HG03571 (cell line): ENCODE measurements at regions not wholly inside any gene's neighbourhood (a gene's known extent, or its start where the extent isn't known, plus 50 kb on each side); places are given as distances from the start of the nearest gene placed in this dataset.
A peak's percentile ranks its signal among the peaks of the same experiment; 100 is the strongest.

ENCODE experiments used
- ATAC-seq: cut with Tn5 transposase; IDR thresholded peaks from one replicate; pipeline ENCODE4 v1.9.1; 2021; ENCODE audit not compliant: unreplicated experiment

DNA sequence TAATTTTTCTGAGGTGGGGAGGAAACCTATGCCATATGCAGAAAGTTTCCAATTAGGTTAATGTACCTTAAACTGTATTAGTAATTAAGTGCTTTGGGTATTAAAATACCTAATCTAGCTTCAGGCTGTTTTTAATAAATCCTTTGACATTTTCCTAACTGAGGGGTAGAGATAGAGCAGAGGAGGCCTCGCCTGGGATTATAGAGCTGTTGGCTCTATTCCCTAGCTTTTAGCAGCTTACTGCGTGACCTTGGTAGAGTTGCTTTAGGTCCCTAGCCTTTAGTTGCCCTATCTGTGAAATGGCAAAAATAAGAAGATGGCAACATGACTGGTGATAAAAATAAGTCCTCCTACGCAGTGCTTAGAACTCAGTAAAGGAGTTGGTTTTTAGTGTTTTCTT lies 621.0 kb downstream of the LMO4 start:
- no peak for ATAC-seq

DNA sequence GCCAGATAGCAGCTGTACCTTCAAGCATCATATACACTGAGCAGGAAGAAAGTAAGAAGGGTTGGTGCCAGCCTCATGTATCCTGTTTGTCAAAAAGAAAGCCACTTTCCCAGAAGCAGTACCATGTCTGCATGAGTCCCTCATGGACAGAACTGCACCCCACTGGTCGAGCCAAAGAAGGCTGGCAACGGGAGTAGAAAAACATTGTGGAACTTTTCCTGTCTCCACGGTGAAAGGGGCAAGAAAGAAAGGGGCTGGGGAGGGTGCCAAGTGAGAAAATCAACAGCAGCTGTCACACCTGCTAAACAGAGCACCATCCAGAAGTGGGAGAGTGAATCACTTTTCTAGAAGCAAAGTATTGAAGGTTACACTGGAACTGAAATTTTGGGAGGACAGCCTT lies 621.7 kb downstream of the LMO4 start:
- no peak for ATAC-seq

DNA sequence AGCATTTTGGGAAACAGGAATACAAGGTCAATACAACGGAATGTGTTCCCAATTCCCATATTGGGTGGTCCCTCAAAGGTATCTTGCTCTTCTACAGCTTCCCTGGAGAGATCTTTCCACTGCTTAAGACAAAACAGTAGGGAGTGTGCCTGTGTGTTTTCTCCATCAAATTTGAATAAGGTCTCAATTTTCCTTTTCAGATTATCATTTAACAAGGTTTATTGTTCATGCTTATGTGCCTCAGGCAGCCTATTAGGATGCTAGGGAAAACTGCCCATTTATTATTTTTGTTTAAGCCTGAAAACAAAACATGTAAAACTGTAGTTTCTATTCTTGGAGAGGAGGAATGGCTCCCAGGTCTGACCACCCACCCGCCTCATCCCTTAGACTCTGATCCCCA lies 622.7 kb downstream of the LMO4 start:
- no peak for ATAC-seq

DNA sequence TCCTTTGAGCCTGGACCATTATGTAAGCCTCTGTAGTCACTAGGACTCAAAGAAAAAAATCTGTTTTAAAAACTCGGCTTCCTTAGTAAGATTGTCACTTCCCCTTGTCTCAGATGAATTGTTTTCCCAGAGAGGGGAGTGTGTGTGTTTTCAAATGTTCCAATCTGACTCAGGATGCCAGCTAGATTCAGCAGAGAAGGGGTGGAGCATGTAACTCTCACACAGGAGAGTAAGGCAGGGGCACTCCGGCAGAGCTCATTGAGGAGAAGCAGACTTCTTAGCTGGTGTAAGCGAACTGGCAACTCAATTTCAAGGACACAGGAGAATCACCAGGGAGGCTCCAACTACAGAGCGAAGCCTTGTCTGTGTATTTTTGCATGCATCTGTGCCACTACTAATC lies 623.2 kb downstream of the LMO4 start:
- ATAC-seq = no peak

DNA sequence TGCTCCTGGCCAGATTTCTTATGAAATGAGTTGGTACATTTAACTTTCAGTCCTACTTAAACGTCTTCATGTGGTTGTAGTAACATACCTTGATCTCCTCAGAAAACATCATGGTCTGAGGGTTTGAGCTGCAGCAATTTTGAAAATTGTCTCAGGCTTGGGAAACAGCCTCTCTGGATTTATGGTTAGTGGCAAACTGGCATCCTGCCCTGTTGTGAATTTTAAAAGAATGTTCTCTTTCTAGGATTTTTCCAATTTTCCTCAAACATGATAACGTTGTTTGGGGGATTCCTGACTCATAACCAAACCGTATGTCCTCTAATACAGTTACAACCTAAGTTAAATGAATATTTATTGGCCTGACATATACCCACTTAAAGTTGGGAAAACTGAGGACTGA lies 624.4 kb downstream of the LMO4 start:
- no peak for ATAC-seq

DNA sequence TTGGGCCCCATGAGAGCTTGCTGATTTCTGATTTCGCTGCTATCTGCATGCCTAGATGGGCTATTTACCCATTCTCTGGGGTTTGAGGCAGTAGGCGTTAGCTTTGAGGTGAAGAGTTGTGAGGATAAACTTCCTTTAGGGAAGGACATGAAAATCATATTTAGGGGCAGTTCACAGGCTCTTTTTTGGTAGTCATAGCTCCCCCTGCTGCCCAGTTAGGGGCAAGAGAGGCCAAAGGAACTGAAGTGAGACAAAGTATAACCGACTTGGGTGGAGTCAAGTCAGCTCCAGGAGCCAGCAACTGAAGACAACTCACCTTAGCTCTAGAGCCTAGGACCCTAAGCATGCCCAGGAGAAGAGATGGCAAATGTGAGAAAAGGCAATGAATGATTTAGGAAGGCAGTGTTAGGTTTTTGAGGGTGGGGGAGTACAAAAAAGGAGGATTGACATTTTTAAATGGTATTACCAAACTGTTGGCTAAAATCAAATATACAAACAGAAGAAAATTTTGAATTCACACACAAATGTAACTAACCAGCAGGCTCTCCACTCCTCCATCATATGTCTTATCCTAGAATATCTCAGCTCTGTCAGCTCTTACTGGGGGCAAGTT lies 625.2 kb downstream of the LMO4 start:
- peak; percentile 82 for ATAC-seq

DNA sequence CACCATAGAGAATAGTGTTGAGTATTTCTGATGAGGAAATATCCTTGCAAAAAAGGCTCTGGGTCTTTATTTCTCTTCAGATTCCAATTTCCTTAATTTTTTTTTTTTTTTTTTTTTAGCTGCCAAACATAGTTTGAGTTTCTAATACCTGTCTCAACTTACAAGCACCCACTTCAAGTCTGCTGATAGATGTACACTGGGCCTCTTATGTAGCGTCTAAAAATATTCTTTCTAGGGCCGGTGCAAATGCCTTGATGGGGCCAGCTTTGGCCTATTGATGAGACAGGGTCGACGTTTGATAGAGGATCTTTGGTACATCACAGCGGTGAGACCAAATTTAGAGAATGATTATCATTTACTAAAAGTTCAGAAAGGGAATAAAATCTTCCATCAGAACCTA lies 626.4 kb downstream of the LMO4 start:
- no peak for ATAC-seq

DNA sequence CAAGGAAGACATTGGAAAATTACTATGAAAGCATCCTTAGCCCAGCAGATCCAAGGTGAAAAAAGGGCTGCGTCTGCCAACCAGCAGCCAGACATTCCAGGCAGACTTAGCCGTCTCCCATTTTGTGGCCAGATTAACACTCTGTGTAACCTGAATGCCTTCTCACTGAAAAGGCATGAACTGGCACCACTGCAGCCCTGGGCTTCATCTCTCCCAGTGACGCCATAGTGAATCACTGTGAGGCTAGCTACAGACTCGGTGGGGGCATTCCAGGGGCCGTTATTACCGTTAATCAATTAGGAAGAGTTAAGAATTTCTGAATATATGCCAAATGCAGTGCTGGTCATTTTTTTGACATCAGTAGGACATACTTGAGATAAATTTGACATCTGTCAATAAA lies 627.4 kb downstream of the LMO4 start:
- ATAC-seq = no peak

DNA sequence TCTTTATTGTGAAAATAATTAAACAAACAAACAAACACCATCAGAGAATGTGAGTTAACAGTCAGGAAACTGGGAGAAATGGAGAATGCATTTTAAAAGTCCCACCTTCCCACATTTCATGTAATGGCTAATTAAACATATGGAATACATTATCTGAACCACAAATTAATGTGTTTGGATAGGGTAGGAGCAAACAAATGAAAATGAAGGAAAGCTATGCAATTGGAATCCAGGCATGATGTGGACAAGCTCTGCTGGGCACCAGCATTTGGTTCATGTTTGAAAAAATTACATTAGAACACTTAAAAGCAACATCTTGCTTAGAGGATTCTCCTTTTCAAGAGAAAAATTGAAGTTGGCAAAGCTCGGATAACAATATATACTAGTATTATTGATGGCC lies 628.1 kb downstream of the LMO4 start:
- ATAC-seq = no peak

DNA sequence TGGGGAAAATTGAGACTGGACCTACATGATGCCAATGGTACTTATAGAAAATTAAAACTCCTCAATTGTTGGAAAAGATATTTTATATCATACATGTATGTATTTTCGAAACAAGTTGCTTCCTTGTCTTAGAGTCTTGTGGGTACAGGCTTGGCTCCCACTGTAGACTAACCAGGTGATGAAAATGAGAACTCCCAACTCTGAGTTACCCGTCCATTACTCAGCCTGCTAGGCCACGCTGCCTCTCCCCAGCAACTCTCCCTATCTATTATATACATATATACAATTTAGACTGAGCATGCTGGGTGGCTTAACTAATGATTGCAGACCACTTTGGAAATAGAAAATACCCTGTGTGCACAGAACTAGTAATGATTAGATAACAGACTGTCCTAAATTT lies 628.7 kb downstream of the LMO4 start:
- no peak for ATAC-seq

DNA sequence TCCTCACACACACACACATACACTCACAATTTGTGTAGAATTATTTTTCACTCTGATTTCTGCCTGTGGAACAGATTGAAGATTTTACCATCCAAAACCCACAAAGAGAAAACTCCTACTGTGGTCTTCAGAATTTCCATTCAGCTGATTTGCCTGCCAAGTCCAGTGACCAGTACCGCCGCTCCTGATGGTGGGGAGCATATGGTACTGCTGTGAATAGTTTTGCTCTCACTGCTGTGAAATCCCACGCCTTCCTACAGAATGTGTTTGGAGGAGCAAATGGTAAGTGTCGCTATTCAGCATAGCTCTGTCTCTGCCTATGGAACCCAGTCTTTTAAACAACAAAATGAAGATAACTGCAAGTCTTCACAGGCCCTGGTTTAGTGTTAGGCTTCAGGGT lies 629.5 kb downstream of the LMO4 start:
- ATAC-seq = no peak

DNA sequence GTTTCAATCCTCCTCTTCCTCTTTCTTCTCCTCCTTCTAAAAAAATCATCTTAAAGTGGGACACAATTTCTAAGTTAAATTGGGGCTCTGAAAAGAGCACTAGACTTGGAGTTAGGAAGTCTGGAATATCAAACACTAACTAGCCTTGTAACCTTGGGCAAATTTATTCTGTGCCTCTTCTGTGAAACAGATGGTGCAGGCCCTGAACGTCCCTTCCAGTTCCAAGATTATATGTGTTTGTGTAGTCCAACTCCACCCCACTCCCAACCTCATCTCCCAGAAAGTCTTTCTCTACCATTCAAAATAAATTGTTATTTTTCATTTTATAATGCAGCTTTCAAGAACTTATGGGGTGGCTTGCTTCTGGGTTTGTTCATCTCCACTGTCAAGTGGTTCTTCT lies 630.0 kb downstream of the LMO4 start:
- ATAC-seq = no peak

DNA sequence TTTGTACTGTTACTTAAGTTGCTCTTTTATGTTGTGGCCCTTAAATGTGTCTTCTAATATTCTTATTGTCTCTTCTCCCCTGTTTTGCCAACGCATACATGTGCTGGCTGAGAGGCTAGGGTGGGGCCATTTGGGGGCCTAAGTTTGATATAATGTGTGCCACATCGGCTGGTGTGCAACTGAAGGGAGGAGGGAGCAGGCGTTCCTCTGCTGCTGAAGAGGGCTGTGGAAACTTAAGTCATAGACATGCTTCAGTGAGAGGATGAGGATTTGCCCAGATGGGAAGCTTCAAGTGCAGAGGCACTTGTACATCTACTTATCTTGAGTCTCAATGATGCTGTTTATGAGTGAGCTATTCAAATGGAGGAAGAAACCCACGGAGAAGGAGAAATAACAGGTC lies 630.6 kb downstream of the LMO4 start:
- ATAC-seq = no peak

DNA sequence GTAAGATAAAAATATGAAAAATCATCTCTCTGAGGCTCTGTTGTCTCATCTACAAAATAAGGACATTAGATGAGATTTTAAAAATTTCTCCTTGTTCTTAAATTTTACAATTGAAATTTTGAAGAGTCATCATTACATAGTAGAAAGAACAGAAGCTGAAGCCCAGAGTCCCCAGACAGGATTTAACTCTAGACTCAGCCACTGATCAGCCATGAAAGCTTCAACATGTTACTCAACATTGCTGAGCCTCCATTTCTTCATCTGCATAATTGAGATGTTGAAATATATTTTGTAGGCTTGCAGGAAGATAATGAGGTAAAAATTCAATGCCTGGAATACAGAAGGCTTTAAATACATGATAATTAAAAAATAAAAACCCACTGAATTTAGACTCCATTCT lies 633.3 kb downstream of the LMO4 start:
- no peak for ATAC-seq

DNA sequence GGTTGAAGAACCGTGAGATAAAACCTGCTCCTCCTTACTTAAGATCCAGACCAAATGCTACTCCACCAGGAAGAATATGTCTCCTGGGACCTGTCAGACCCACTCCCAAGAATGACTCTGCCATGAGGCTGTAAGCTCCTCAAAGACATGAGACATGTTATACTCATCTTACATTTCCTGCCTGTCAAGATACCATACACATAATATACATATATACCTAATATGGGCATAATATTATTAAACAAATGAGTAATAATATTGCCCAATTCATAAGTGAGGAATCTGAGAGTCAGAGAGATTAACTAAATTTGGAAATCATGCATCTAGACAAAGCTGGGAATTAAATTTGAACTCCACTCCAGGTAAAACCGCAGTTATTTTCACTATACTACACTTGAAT lies 634.9 kb downstream of the LMO4 start:
- no peak for ATAC-seq

DNA sequence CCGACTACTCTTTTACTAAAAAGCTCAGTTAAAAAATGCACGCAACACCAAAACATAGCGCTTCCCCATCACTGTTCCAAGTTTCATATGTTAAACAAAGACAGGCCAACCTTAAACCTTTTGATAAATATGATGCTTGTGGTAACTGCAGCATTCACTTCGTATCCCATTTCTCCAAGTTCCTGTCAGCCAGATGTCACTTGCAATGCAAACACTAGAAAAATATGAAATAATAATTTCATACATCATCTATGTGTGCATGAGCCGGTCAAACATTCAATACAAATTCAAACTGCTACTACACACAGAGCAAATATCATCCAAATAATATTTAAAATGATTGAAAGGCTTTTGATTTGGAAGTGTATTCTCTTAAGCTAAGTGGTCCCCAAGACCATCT lies 636.5 kb downstream of the LMO4 start:
- ATAC-seq = no peak

DNA sequence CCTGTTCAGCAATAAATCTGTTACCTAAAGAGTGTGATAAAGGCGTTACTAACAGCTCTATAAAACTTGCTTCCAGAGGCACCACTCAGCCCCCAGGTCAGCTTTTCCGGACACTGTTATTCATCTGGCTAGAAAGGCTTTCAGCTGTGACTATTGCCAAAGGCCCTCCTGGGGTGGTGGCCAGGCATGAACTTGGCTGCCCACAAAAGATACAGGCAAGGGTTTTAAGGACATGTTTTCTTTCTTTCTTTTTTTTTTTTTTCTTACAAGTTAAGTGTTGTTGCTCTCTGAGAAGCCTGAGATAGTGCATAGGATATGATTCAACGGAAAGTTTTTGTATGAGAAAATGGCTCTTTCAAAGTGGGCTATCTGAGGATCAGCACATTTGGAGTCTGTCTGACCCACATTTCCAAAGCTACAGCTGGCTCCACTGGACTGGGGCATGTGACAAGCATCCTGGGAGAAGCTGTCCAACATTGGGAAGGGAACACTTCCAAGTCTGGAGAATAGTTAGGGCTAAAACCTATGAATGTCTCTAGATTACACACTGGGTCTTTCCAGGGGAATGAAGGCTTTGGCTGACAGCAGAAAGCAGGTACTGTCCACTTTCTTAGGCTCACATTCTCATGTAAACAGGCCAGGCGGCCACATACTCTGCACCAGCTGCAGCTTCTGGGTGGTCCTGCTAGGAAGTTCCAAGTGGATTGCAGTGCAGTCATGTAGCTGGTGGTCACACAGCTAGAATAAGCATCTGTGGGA lies 639.7 kb downstream of the LMO4 start:
- ATAC-seq = no peak

DNA sequence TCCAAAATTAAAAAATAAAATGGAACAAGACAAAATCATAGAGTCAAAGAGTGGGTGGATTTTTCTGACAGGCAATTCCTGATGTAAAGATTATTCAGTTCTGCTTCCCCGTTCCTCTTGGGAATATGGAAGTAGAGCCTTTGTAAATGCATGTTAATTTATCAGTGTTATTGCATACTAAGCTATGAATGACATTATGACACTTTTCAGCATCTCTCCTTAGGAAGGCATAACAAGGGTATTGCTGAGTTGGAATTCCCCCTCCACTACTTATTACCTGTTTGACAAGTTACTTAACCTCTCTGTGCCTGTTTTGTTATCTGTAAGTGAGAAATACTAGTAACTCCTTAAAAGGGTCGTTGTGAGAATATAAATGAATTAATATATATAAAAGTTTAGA lies 640.4 kb downstream of the LMO4 start:
- no peak for ATAC-seq

DNA sequence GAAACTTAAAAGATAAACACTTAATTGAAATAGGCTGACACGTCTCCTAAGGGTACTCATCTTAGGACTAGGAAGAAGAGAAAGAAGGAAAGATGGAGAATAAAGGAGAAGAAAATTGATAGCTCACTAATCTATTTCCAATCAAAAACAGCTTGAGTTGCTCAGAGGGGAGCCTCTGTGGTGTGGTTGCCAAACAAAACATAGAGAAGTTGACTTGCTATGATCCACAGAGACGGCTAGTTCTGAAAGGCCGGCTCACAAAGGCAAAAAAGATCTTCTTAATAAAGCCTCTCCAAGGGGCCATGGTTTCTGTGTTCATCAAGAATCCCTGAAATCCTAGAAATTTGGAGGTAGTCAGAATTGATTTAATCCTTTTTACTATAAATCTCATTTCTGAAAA lies 644.1 kb downstream of the LMO4 start:
- ATAC-seq = no peak

DNA sequence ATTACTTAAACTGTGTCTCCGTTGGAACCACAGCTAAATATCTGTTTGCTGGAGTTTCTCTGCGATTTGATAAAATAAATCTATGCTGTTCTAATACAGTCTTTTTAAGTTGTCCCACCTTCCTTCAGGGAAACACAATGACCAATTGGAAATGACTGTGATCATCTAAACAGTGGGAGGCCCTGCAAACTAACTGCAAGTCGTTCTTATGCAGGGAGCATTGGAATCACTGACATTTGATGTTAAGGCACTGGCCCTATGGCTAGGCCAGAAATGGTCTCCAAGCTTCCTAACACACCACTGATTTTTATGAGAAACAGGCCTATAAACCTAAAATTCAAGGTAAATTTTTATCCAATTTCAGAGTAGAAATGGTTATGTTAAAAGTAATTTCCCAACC lies 645.2 kb downstream of the LMO4 start:
- ATAC-seq = no peak

DNA sequence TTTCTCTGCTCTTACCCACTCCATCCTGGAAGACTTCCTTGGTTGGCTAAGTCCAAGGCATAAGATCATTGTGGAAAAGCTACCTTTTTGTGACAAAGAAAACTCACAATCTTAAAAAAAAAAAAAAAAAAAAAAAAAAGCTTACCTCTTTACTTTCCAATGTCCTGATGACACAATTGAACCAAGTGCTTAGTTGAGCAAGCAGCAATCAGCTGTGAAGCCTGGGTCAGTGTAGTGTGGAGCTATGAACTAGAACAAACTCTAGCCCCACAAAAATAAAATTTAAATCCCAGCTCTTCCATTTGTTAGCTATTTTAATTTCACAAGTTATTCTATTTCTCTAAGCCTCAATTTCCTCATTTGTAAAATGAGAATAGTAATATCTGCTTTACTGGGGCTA lies 647.6 kb downstream of the LMO4 start:
- no peak for ATAC-seq

DNA sequence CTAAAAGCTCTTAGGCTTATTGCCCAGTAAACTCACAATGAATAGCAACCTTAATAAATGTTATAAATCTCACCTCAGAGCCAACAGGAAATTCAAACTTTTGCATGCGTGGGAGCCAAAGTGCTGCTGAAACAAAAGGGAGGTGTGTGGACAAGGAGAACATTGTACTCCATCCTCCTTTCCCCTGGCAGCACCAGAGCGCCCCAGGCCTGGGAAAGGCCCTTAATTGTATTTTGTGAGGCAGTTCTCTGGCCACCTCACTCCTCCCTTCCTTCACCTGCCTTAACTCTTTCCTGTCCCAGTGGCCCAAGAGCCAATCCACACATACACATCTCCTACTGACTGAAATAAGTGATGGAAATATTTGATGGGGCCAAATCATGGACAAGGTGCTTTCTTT lies 648.5 kb downstream of the LMO4 start:
- no peak for ATAC-seq

DNA sequence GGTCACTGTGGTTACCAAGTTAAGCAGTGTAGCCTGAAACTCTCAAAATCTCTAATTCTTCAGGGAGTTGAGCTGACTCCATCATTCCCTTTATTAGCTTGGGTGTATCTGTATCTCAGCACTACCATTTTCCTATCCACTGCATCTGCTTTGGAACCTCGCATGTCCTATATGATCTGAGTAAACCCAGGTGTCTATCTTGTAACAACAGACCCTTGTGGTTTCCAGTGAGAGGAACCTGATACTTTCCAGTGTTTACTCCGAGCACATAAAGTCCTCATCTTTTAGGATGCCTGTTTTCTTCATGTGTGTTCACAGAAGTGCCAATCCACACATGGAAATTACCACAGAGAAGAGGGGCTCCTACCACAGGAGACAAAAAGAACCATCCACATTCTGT lies 650.4 kb downstream of the LMO4 start:
- ATAC-seq = no peak
